ENCODE measurements at regions not wholly inside any gene's neighbourhood (a gene's known extent, or its start where the extent isn't known, plus 50 kb on each side); places are given as distances from the start of the nearest gene placed in this dataset.

DNA sequence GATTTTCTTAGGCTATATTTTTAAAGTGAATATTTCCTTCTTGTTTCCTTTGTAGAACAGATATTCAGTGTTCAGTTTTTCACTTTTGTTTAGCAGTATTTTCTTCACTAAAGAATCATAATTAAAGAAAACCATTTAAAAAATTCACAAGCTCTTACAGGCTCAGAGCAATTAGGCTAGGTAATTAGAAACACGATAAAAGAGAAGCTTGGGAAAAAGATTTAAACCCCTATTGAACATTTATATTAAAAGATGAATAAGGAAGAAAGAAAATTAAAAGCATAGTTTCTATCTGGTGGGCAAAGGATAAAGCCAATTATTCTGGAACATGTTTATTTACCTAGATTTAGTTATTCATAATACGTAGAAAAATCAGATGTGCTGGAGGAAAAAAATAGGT is 942.6 kb downstream of the PLA2G4A start:
- no peak for DNase-seq
- H3K9me3 Mint-ChIP-seq: no peaks in the 10 kb centered on the region
- no peaks in the 10 kb centered on the region for H3K27me3 Mint-ChIP-seq
- intact Hi-C loops (cut with micrococcal nuclease): no loop called here
- no peak overlapping the region for H3K27ac Mint-ChIP-seq
- no peaks in the 10 kb centered on the region for H3K4me1 Mint-ChIP-seq
- no peaks in the 10 kb centered on the region for H3K36me3 Mint-ChIP-seq (ENCODE audit: low read depth)
- no peak overlapping the region for H3K4me3 Mint-ChIP-seq

DNA sequence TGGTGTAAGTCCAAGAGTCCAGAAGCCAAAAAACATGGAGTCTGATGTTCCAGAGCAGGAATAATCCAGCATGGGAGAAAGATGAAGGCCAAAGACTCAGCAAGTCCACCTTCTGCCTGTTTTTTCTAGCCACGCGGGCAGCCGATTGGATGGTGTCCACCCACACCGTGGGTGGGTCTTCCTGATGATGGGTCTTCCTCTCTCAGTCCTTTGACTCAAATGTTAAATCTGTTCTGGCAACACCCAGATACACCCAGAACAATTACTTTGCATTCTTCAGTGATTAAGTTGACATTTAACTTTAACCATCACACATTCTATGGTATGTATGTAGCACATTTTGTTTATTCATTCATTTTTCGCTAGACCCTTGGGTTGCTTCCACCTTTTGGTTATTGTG is 944.4 kb downstream of the PLA2G4A start:
- intact Hi-C loops (cut with micrococcal nuclease): no loop called here
- Mint-ChIP-seq H3K9me3 (no peaks in the 10 kb centered on the region), H3K4me3 (no peak overlapping the region), H3K4me1 (no peaks in the 10 kb centered on the region), H3K36me3 (ENCODE audit: low read depth) (no peaks in the 10 kb centered on the region), H3K27ac (no peak overlapping the region), H3K27me3 (no peaks in the 10 kb centered on the region)
- no peak for DNase-seq

- no peaks in the 10 kb centered on the region for H3K9me3 Mint-ChIP-seq
- no peaks in the 10 kb centered on the region for H3K36me3 Mint-ChIP-seq (ENCODE audit: low read depth)
- H3K4me3 Mint-ChIP-seq: no peak overlapping the region
- no peak for DNase-seq
- no peaks in the 10 kb centered on the region for H3K4me1 Mint-ChIP-seq
- H3K27me3 Mint-ChIP-seq: no peaks in the 10 kb centered on the region
- no peak overlapping the region for H3K27ac Mint-ChIP-seq
- intact Hi-C loops (cut with micrococcal nuclease): no loop called here
These were observed 959.0 kb downstream of the PLA2G4A start for GRCh38 chr1:187787736-187788135.

GRCh38 chr1:187788718-187789117 is 960.0 kb downstream of the PLA2G4A start:
- no peak for DNase-seq
- Mint-ChIP-seq H3K4me1 (no peaks in the 10 kb centered on the region), H3K4me3 (no peak overlapping the region), H3K27me3 (no peaks in the 10 kb centered on the region), H3K9me3 (no peaks in the 10 kb centered on the region), H3K36me3 (ENCODE audit: low read depth) (no peaks in the 10 kb centered on the region), H3K27ac (no peak overlapping the region)
- intact Hi-C loops (cut with micrococcal nuclease): no loop called here

GRCh38 chr1:187790724-187791123 is 962.0 kb downstream of the PLA2G4A start:
- no peak for DNase-seq
- no peaks in the 10 kb centered on the region for H3K9me3 Mint-ChIP-seq
- no peaks in the 10 kb centered on the region for H3K27me3 Mint-ChIP-seq
- H3K36me3 Mint-ChIP-seq (ENCODE audit: low read depth): no peaks in the 10 kb centered on the region
- H3K27ac Mint-ChIP-seq: no peak overlapping the region
- no peaks in the 10 kb centered on the region for H3K4me1 Mint-ChIP-seq
- intact Hi-C loops (cut with micrococcal nuclease): no loop called here
- no peak overlapping the region for H3K4me3 Mint-ChIP-seq

- Mint-ChIP-seq H3K4me3 (no peak overlapping the region), H3K27me3 (no peaks in the 10 kb centered on the region), H3K27ac (no peak overlapping the region), H3K9me3 (no peaks in the 10 kb centered on the region), H3K4me1 (no peaks in the 10 kb centered on the region), H3K36me3 (ENCODE audit: low read depth) (no peaks in the 10 kb centered on the region)
- no peak for DNase-seq
- intact Hi-C loops (cut with micrococcal nuclease): no loop called here
These were observed 965.8 kb downstream of the PLA2G4A start for GRCh38 chr1:187794561-187794960.

GRCh38 chr1:187809549-187809948 is 980.8 kb downstream of the PLA2G4A start:
- Mint-ChIP-seq H3K4me1 (no peaks in the 10 kb centered on the region), H3K9me3 (no peaks in the 10 kb centered on the region), H3K27me3 (no peaks in the 10 kb centered on the region), H3K36me3 (ENCODE audit: low read depth) (no peaks in the 10 kb centered on the region), H3K4me3 (no peak overlapping the region), H3K27ac (no peak overlapping the region)
- no peak for DNase-seq
- intact Hi-C loops (cut with micrococcal nuclease): no loop called here

- H3K4me1 Mint-ChIP-seq: no peaks in the 10 kb centered on the region
- intact Hi-C loops (cut with micrococcal nuclease): no loop called here
- no peak overlapping the region for H3K27ac Mint-ChIP-seq
- H3K9me3 Mint-ChIP-seq: no peaks in the 10 kb centered on the region
- H3K27me3 Mint-ChIP-seq: no peaks in the 10 kb centered on the region
- DNase-seq: no peak
- no peak overlapping the region for H3K4me3 Mint-ChIP-seq
- H3K36me3 Mint-ChIP-seq (ENCODE audit: low read depth): no peaks in the 10 kb centered on the region
These were observed 987.9 kb downstream of the PLA2G4A start for GRCh38 chr1:187816646-187817045.

- Mint-ChIP-seq H3K27me3 (no peaks in the 10 kb centered on the region), H3K4me1 (no peaks in the 10 kb centered on the region), H3K4me3 (no peak overlapping the region), H3K36me3 (ENCODE audit: low read depth) (no peaks in the 10 kb centered on the region), H3K27ac (no peak overlapping the region), H3K9me3 (no peaks in the 10 kb centered on the region)
- no peak for DNase-seq
- intact Hi-C loops (cut with micrococcal nuclease): no loop called here
These were observed 989.0 kb downstream of the PLA2G4A start for GRCh38 chr1:187817782-187818181.

DNA sequence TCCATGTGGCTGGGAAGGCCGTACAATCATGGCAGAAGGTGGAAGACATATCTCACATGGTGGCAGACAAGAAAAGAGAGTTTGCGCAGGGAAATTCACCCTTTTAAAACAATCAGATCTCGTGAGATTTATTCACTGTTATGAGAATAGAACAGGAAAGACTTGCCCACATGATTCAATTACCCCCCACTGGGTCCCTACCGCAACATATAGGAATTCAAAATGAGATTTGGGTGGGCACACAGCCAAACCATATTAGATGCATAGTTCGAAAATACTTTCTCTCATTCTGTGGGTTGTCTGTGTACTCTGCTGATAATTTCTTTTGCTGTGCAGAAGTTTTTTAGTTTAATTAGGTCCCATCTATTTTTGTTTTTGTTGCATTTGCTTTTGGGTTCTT is 990.3 kb downstream of the PLA2G4A start:
- Mint-ChIP-seq H3K27me3 (no peaks in the 10 kb centered on the region), H3K27ac (no peak overlapping the region), H3K4me1 (no peaks in the 10 kb centered on the region), H3K9me3 (no peaks in the 10 kb centered on the region), H3K36me3 (ENCODE audit: low read depth) (no peaks in the 10 kb centered on the region), H3K4me3 (no peak overlapping the region)
- no peak for DNase-seq
- intact Hi-C loops (cut with micrococcal nuclease): no loop called here

DNA sequence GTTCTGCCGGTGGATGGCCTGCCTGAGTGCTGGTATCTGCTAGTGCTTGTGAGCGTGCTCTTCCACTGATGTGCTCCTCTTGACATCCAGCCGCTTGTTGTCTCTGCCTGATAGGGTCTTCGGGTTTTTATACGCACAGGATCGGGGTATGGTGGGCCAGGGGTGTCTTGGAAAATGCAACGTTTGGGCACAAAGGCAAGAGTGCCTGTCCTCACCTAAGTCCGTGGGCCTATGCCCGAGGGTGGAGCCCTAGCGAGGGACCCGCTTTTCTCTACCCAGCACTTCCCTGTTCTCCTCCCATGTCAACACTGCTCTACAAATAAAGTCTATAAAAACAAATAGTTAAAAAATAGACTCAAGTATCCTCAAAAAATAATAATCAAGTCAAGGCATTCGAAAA is 1007.8 kb downstream of the PLA2G4A start:
- DNase-seq: no peak
- H3K4me1 Mint-ChIP-seq: no peaks in the 10 kb centered on the region
- no peak overlapping the region for H3K4me3 Mint-ChIP-seq
- H3K27ac Mint-ChIP-seq: no peak overlapping the region
- H3K9me3 Mint-ChIP-seq: no peaks in the 10 kb centered on the region
- intact Hi-C loops (cut with micrococcal nuclease): no loop called here
- no peaks in the 10 kb centered on the region for H3K27me3 Mint-ChIP-seq
- H3K36me3 Mint-ChIP-seq (ENCODE audit: low read depth): no peaks in the 10 kb centered on the region

DNA sequence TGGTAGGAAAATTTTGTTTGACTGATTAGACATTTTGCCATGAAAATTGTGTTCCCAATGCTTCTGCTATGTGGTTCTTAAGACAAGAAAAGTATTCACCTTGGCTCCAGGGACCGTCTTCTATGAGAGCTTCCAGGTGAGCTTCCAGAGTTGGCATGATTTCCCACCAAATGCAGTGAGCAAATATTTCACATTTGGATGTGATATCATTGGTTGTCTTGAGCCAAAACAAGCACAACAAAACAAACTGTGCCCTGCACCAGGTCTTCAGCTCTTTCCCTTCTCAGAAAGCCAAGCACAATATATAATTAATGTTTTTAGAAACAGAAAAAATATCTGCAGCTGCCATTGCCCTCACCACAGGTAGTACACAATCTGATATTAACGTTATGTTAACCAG is 1009.0 kb downstream of the PLA2G4A start:
- Mint-ChIP-seq H3K27ac (no peak overlapping the region), H3K9me3 (no peaks in the 10 kb centered on the region), H3K27me3 (no peaks in the 10 kb centered on the region), H3K36me3 (ENCODE audit: low read depth) (no peaks in the 10 kb centered on the region), H3K4me3 (no peak overlapping the region), H3K4me1 (no peaks in the 10 kb centered on the region)
- DNase-seq: no peak
- intact Hi-C loops (cut with micrococcal nuclease): no loop called here

GRCh38 chr1:187838335-187839293 is 1009.9 kb downstream of the PLA2G4A start:
- Mint-ChIP-seq H3K36me3 (ENCODE audit: low read depth) (no peaks in the 10 kb centered on the region), H3K4me3 (no peak overlapping the region), H3K27ac (no peak overlapping the region), H3K4me1 (no peaks in the 10 kb centered on the region), H3K9me3 (no peaks in the 10 kb centered on the region), H3K27me3 (no peaks in the 10 kb centered on the region)
- intact Hi-C loops (cut with micrococcal nuclease): no loop called here
- DNase-seq: no peak

DNA sequence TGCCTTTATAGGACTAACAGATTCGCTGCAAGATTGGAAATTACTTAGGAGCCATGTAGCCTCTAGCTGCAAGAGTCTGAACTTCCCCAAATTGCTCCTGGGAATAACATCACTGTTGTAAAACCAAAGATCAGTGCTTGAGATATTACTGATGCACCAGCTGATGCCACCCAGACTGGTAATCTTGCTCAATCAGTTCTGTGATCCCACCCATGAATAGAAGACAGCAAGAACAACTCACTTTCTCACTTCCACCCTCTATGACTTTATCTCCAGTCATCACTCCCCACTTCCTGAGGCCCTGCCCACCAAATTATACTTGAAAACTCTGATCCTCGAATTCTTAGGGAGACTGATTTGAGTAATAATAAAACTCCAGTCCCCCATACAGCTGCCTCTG is 1011.1 kb downstream of the PLA2G4A start:
- Mint-ChIP-seq H3K4me1 (no peaks in the 10 kb centered on the region), H3K27me3 (no peaks in the 10 kb centered on the region), H3K9me3 (no peaks in the 10 kb centered on the region), H3K27ac (no peak overlapping the region), H3K36me3 (ENCODE audit: low read depth) (no peaks in the 10 kb centered on the region), H3K4me3 (no peak overlapping the region)
- no peak for DNase-seq
- intact Hi-C loops (cut with micrococcal nuclease): no loop called here

GRCh38 chr1:187840557-187840956 is 1011.8 kb downstream of the PLA2G4A start:
- Mint-ChIP-seq H3K27me3 (no peaks in the 10 kb centered on the region), H3K36me3 (ENCODE audit: low read depth) (no peaks in the 10 kb centered on the region), H3K4me3 (no peak overlapping the region), H3K9me3 (peaks cover under 1% of the 10 kb centered on the region), H3K27ac (no peak overlapping the region), H3K4me1 (no peaks in the 10 kb centered on the region)
- no peak for DNase-seq
- intact Hi-C loops (cut with micrococcal nuclease): no loop called here
